Liver (tissue), 8 donors: ENCODE measurements at regions not wholly inside any gene's neighbourhood (a gene's known extent, or its start where the extent isn't known, plus 50 kb on each side); places are given as distances from the start of the nearest gene placed in this dataset.

Source experiments
- DNase-seq: peaks from one replicate; pipeline ENCODE4 v3.0.0-alpha.2; 2017; ENCODE audit warnings: low spot score
- H3K27ac ChIP-seq, 2 donors: one replicate each; pipeline ENCODE4 v1.7.0; 2013; ENCODE audit warnings: inconsistent platforms in 2 of 2, low read length in 2 of 2, control low read depth in 1 of 2, low read depth in 1 of 2, mild to moderate bottlenecking in 1 of 2
- H3K27me3 ChIP-seq, 4 donors: one replicate each; pipeline versions ENCODE4 v1.6.1 to v1.7.0; 2013; ENCODE audit warnings: low read length in 3 of 4, inconsistent platforms in 1 of 4, mild to moderate bottlenecking in 1 of 4, moderate library complexity in 1 of 4; ENCODE audit not compliant: control insufficient read depth in 4 of 4, insufficient read depth in 4 of 4
- H3K36me3 ChIP-seq, 4 donors: one replicate each; pipeline versions ENCODE4 v1.6.1 to v1.7.0; 2013; ENCODE audit warnings: low read length in 3 of 4, mild to moderate bottlenecking in 3 of 4, low read depth in 1 of 4, moderate library complexity in 1 of 4; ENCODE audit not compliant: control insufficient read depth in 4 of 4, insufficient read depth in 3 of 4
- H3K4me1 ChIP-seq, 4 donors: one replicate each; pipeline versions ENCODE4 v1.6.1 to v1.7.0; 2013; ENCODE audit warnings: low read length in 3 of 4, mild to moderate bottlenecking in 3 of 4, moderate library complexity in 1 of 4; ENCODE audit not compliant: control insufficient read depth in 4 of 4, insufficient read depth in 4 of 4
- H3K4me3 ChIP-seq, 3 donors: one replicate each; pipeline versions ENCODE4 v1.6.1 to v1.7.0; 2013; ENCODE audit warnings: low read length in 3 of 3, control low read depth in 1 of 3, low read depth in 1 of 3, mild to moderate bottlenecking in 1 of 3
- H3K9ac ChIP-seq, 2 donors: one replicate each; pipeline ENCODE4 v1.7.0; 2013; ENCODE audit warnings: low read length in 2 of 2, mild to moderate bottlenecking in 2 of 2, moderate library complexity in 2 of 2, control low read depth in 1 of 2, low read depth in 1 of 2
- H3K9me3 ChIP-seq, 4 donors: one replicate each; pipeline versions ENCODE4 v1.6.1 to v1.7.0; 2013; ENCODE audit warnings: low read length in 3 of 4; ENCODE audit not compliant: control insufficient read depth in 4 of 4
- CTCF ChIP-seq: fragments of 150-350 bp; IDR thresholded peaks from 2 replicates; pipeline ENCODE4 v1.5.1; 2017; ENCODE audit warnings: improper control_type of control experiment, low read depth, low read length; ENCODE audit not compliant: missing input control
- FOXA1 ChIP-seq: IDR thresholded peaks from 2 replicates; pipeline ENCODE4 v1.6.1; 2016; ENCODE audit warnings: antibody characterized with exemption
- FOXA2 ChIP-seq: IDR thresholded peaks from 2 replicates; pipeline ENCODE4 v1.6.1; 2016; ENCODE audit warnings: antibody characterized with exemption
- GABPA ChIP-seq, 2 donors: IDR thresholded peaks in 1 of 2; conservative IDR thresholded peaks in 1 of 2; 2 replicates each; pipeline ENCODE4 v1.6.1; 2016; ENCODE audit warnings: antibody characterized with exemption in 2 of 2, mild to moderate bottlenecking in 1 of 2, moderate library complexity in 1 of 2
- HNF4G ChIP-seq: IDR thresholded peaks from 2 replicates; pipeline ENCODE4 v1.6.1; 2016; ENCODE audit warnings: antibody characterized with exemption
- JUND ChIP-seq, 2 donors: IDR thresholded peaks; 2 replicates each; pipeline ENCODE4 v1.6.1; 2016; ENCODE audit warnings: antibody characterized with exemption in 2 of 2
- MAX ChIP-seq: IDR thresholded peaks from 2 replicates; pipeline ENCODE4 v1.6.1; 2016; ENCODE audit warnings: antibody characterized with exemption
- RAD21 ChIP-seq, 2 donors: IDR thresholded peaks; 2 replicates each; pipeline ENCODE4 v1.6.1; 2016; ENCODE audit warnings: antibody characterized with exemption in 2 of 2, mild to moderate bottlenecking in 2 of 2
- RXRA ChIP-seq, 2 donors: IDR thresholded peaks; 2 replicates each; pipeline ENCODE4 v1.6.1; 2017 to 2018; ENCODE audit warnings: antibody characterized with exemption in 2 of 2, mild to moderate bottlenecking in 1 of 2
- SP1 ChIP-seq: IDR thresholded peaks from 2 replicates; pipeline ENCODE4 v1.6.1; 2018; ENCODE audit warnings: antibody characterized with exemption, mild to moderate bottlenecking
- TAF1 ChIP-seq: conservative IDR thresholded peaks from 2 replicates; pipeline ENCODE4 v1.6.1; 2016; ENCODE audit warnings: antibody characterized with exemption, mild to moderate bottlenecking
- YY1 ChIP-seq: IDR thresholded peaks from 2 replicates; pipeline ENCODE4 v1.6.1; 2016; ENCODE audit warnings: antibody characterized with exemption, mild to moderate bottlenecking
- WGBS: extraction: QIAGEN DNeasy Blood & Tissue Kit; methylation state at CpG from one replicate; pipeline ENCODE4 v1.1.7; 2013; 5-methylcytosine and 5-hydroxymethylcytosine counted together
- TF ChIP-seq, protein P1 (sequence below): IDR thresholded peaks from 2 replicates; pipeline ENCODE4 v1.6.1; 2016; ENCODE audit warnings: antibody characterized with exemption
- TF ChIP-seq, protein P2 (sequence below): IDR thresholded peaks from 2 replicates; pipeline ENCODE4 v1.6.1; 2016; ENCODE audit warnings: antibody characterized with exemption, mild to moderate bottlenecking
- donor health status: healthy.
- donor health status: healthy.
- donor health status: healthy.
- donor health status: healthy.
- donor health status: healthy.

GRCh38 chr5:120396186-120396585 is 67.9 kb upstream of the PRR16 start:
- Histone ChIP-seq H3K9ac (no peak overlapping the region), H3K4me3 (no peak overlapping the region), H3K36me3 (no peaks in the 10 kb centered on the region), H3K27me3 (no peaks in the 10 kb centered on the region), H3K4me1 (no peaks in the 10 kb centered on the region), H3K9me3 (no peaks in the 10 kb centered on the region), H3K27ac (no peak overlapping the region)
- no peak for DNase-seq
- TF ChIP-seq HNF4G = no peak
- TF ChIP-seq FOXA2 = no peak

DNA sequence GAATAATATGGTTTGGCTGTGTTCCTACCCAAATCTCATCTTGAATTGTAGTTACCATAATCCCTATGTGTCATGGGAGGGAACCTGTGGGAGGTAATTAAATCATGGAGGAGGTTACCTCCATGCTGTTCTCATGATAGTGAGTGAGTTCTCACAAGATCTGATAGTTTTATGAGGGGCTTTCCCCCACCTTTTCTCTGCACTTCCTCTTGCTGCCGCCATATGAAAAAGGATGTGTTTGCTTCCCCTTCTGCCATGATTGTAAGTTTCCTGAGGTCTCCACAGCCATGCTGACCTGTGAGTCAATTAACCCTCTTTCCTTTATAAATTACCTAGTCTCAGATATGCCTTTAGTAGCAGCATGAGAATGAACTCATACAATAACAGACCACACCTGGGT is 63.7 kb upstream of the PRR16 start:
- H3K27ac ChIP-seq = no peak overlapping the region
- no peak overlapping the region for H3K9ac ChIP-seq
- no peaks in the 10 kb centered on the region for H3K36me3 ChIP-seq
- no peaks in the 10 kb centered on the region for H3K4me1 ChIP-seq
- WGBS = 76% methylated on average over 1 of the region's 1 CpG
- no peaks in the 10 kb centered on the region for H3K9me3 ChIP-seq
- no peaks in the 10 kb centered on the region for H3K27me3 ChIP-seq
- no peak for DNase-seq
- TF ChIP-seq MAX = no peak
- TF ChIP-seq, protein P1, sequence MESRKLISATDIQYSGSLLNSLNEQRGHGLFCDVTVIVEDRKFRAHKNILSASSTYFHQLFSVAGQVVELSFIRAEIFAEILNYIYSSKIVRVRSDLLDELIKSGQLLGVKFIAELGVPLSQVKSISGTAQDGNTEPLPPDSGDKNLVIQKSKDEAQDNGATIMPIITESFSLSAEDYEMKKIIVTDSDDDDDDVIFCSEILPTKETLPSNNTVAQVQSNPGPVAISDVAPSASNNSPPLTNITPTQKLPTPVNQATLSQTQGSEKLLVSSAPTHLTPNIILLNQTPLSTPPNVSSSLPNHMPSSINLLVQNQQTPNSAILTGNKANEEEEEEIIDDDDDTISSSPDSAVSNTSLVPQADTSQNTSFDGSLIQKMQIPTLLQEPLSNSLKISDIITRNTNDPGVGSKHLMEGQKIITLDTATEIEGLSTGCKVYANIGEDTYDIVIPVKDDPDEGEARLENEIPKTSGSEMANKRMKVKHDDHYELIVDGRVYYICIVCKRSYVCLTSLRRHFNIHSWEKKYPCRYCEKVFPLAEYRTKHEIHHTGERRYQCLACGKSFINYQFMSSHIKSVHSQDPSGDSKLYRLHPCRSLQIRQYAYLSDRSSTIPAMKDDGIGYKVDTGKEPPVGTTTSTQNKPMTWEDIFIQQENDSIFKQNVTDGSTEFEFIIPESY = no peak
- no peak for TF ChIP-seq GABPA (IDR thresholded peaks at IDR 0.05 in 1 of 2, conservative IDR thresholded peaks at IDR 0.05 in 1 of 2)
- TF ChIP-seq, protein P2, sequence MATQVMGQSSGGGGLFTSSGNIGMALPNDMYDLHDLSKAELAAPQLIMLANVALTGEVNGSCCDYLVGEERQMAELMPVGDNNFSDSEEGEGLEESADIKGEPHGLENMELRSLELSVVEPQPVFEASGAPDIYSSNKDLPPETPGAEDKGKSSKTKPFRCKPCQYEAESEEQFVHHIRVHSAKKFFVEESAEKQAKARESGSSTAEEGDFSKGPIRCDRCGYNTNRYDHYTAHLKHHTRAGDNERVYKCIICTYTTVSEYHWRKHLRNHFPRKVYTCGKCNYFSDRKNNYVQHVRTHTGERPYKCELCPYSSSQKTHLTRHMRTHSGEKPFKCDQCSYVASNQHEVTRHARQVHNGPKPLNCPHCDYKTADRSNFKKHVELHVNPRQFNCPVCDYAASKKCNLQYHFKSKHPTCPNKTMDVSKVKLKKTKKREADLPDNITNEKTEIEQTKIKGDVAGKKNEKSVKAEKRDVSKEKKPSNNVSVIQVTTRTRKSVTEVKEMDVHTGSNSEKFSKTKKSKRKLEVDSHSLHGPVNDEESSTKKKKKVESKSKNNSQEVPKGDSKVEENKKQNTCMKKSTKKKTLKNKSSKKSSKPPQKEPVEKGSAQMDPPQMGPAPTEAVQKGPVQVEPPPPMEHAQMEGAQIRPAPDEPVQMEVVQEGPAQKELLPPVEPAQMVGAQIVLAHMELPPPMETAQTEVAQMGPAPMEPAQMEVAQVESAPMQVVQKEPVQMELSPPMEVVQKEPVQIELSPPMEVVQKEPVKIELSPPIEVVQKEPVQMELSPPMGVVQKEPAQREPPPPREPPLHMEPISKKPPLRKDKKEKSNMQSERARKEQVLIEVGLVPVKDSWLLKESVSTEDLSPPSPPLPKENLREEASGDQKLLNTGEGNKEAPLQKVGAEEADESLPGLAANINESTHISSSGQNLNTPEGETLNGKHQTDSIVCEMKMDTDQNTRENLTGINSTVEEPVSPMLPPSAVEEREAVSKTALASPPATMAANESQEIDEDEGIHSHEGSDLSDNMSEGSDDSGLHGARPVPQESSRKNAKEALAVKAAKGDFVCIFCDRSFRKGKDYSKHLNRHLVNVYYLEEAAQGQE = no peak
- TF ChIP-seq RXRA (IDR thresholded peaks at IDR 0.05) = no peak
- TF ChIP-seq RAD21 (IDR thresholded peaks at IDR 0.05) = no peak
- TF ChIP-seq FOXA1 = no peak
- TF ChIP-seq HNF4G = no peak
- no peak for TF ChIP-seq JUND (IDR thresholded peaks at IDR 0.05)
- no peak overlapping the region for H3K4me3 ChIP-seq

DNA sequence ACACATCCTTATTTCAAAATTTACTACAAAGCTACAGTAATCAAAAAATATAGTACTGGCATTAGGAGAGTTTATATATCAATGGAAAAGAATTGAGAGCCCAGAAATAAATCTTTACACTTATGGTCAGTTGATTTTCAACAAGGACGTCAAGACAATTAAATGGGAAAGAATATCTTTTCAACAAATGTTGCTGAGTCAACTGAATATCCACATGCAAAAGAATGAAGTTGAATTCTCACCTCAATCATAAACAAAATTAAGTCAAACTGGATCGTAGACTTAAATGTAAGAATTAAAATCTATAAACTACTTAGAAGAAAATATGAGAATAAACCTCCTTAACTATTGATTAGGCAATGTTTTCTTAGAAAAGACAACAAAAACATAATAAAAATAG is 61.5 kb upstream of the PRR16 start:
- no peak for DNase-seq
- Histone ChIP-seq H3K9ac (no peak overlapping the region), H3K27me3 (no peaks in the 10 kb centered on the region), H3K9me3 (no peaks in the 10 kb centered on the region), H3K4me1 (no peaks in the 10 kb centered on the region), H3K27ac (no peak overlapping the region), H3K4me3 (no peak overlapping the region), H3K36me3 (no peaks in the 10 kb centered on the region)
- TF ChIP-seq SP1 (no peak), CTCF (no peak), RAD21 (IDR thresholded peaks at IDR 0.05) (no peak), YY1 (no peak), TAF1 (no peak), HNF4G (no peak)
- 74% methylated on average over 2 of the region's 2 CpGs for WGBS
